ENCODE measurements at regions not wholly inside any gene's neighbourhood (a gene's known extent, or its start where the extent isn't known, plus 50 kb on each side); places are given as distances from the start of the nearest gene placed in this dataset.
A peak's percentile ranks its signal among the peaks of the same experiment; 100 is the strongest.
"Not testable (repeated sequence)": the region's sequence is repeated elsewhere in the genome, so short reads cannot be mapped to it uniquely, and the experiment has no call there.

GRCh38 chr7:67301667-67302066, 305.0 kb downstream of the TYW1 start:
- Histone ChIP-seq H3K36me3 (ENCODE audit: control insufficient read depth, low read depth, low read length) (peaks cover 10% of the 10 kb centered on the region), H3K9ac (ENCODE audit: low read length) (peak overlapping the region; percentile 62), H3K4me1 (ENCODE audit: control insufficient read depth, low read depth, low read length) (no peaks in the 10 kb centered on the region), H3K4me3 (ENCODE audit: low read length) (peak overlapping the region; percentile 96), H3K27me3 (ENCODE audit: control insufficient read depth, insufficient read depth, low read length) (no peaks in the 10 kb centered on the region), H3K27ac (ENCODE audit: low read length) (no peak overlapping the region), H3K9me3 (ENCODE audit: control insufficient read depth, low read depth, low read length) (no peaks in the 10 kb centered on the region)

GRCh38 chr7:67302113-67303039, 305.7 kb downstream of the TYW1 start:
- H3K9me3 ChIP-seq (ENCODE audit: control insufficient read depth, low read depth, low read length): no peaks in the 10 kb centered on the region
- H3K36me3 ChIP-seq (ENCODE audit: control insufficient read depth, low read depth, low read length): peaks cover 14% of the 10 kb centered on the region
- H3K27ac ChIP-seq (ENCODE audit: low read length): peak overlapping the region; percentile 80
- H3K27me3 ChIP-seq (ENCODE audit: control insufficient read depth, insufficient read depth, low read length): no peaks in the 10 kb centered on the region
- H3K9ac ChIP-seq (ENCODE audit: low read length): peak overlapping the region; percentile 86
- H3K4me3 ChIP-seq (ENCODE audit: low read length): peak overlapping the region; percentile 96
- H3K4me1 ChIP-seq (ENCODE audit: control insufficient read depth, low read depth, low read length): no peaks in the 10 kb centered on the region

GRCh38 chr7:67304846-67305245, 308.2 kb downstream of the TYW1 start:
- H3K27me3 ChIP-seq (ENCODE audit: control insufficient read depth, insufficient read depth, low read length); H3K27ac ChIP-seq (ENCODE audit: low read length); H3K4me3 ChIP-seq (ENCODE audit: low read length); H3K4me1 ChIP-seq (ENCODE audit: control insufficient read depth, low read depth, low read length); H3K9me3 ChIP-seq (ENCODE audit: control insufficient read depth, low read depth, low read length); H3K9ac ChIP-seq (ENCODE audit: low read length): not testable (repeated sequence)
- H3K36me3 ChIP-seq (ENCODE audit: control insufficient read depth, low read depth, low read length): peaks cover 37% of the 10 kb centered on the region

GRCh38 chr7:67306331-67306730, 309.7 kb downstream of the TYW1 start:
- H3K27ac ChIP-seq (ENCODE audit: low read length): no peak overlapping the region
- H3K27me3 ChIP-seq (ENCODE audit: control insufficient read depth, insufficient read depth, low read length): no peaks in the 10 kb centered on the region
- no peak overlapping the region for H3K4me3 ChIP-seq (ENCODE audit: low read length)
- no peaks in the 10 kb centered on the region for H3K4me1 ChIP-seq (ENCODE audit: control insufficient read depth, low read depth, low read length)
- no peak overlapping the region for H3K9ac ChIP-seq (ENCODE audit: low read length)
- H3K9me3 ChIP-seq (ENCODE audit: control insufficient read depth, low read depth, low read length): no peaks in the 10 kb centered on the region
- H3K36me3 ChIP-seq (ENCODE audit: control insufficient read depth, low read depth, low read length): peaks cover 50% of the 10 kb centered on the region

GRCh38 chr7:67309764-67310549, 313.3 kb downstream of the TYW1 start:
- Histone ChIP-seq H3K27me3 (ENCODE audit: control insufficient read depth, insufficient read depth, low read length) (no peaks in the 10 kb centered on the region), H3K9me3 (ENCODE audit: control insufficient read depth, low read depth, low read length) (no peaks in the 10 kb centered on the region), H3K4me3 (ENCODE audit: low read length) (no peak overlapping the region), H3K9ac (ENCODE audit: low read length) (no peak overlapping the region), H3K36me3 (ENCODE audit: control insufficient read depth, low read depth, low read length) (peaks cover 74% of the 10 kb centered on the region), H3K4me1 (ENCODE audit: control insufficient read depth, low read depth, low read length) (no peaks in the 10 kb centered on the region), H3K27ac (ENCODE audit: low read length) (no peak overlapping the region)

GRCh38 chr7:67311901-67312300, 315.3 kb downstream of the TYW1 start:
- H3K4me1 ChIP-seq (ENCODE audit: control insufficient read depth, low read depth, low read length): no peaks in the 10 kb centered on the region
- H3K36me3 ChIP-seq (ENCODE audit: control insufficient read depth, low read depth, low read length): peaks cover 63% of the 10 kb centered on the region
- no peaks in the 10 kb centered on the region for H3K27me3 ChIP-seq (ENCODE audit: control insufficient read depth, insufficient read depth, low read length)
- no peak overlapping the region for H3K9ac ChIP-seq (ENCODE audit: low read length)
- no peak overlapping the region for H3K27ac ChIP-seq (ENCODE audit: low read length)
- H3K9me3 ChIP-seq (ENCODE audit: control insufficient read depth, low read depth, low read length): no peaks in the 10 kb centered on the region
- H3K4me3 ChIP-seq (ENCODE audit: low read length): no peak overlapping the region

GRCh38 chr7:67313213-67313612, 316.6 kb downstream of the TYW1 start:
- Histone ChIP-seq H3K9me3 (ENCODE audit: control insufficient read depth, low read depth, low read length) (no peaks in the 10 kb centered on the region), H3K27ac (ENCODE audit: low read length) (no peak overlapping the region), H3K4me3 (ENCODE audit: low read length) (no peak overlapping the region), H3K27me3 (ENCODE audit: control insufficient read depth, insufficient read depth, low read length) (no peaks in the 10 kb centered on the region), H3K4me1 (ENCODE audit: control insufficient read depth, low read depth, low read length) (no peaks in the 10 kb centered on the region), H3K9ac (ENCODE audit: low read length) (no peak overlapping the region), H3K36me3 (ENCODE audit: control insufficient read depth, low read depth, low read length) (peaks cover 54% of the 10 kb centered on the region)

- H3K36me3 ChIP-seq (ENCODE audit: control insufficient read depth, low read depth, low read length): peaks cover 19% of the 10 kb centered on the region
- not testable (repeated sequence) for H3K4me3 ChIP-seq (ENCODE audit: low read length); H3K9me3 ChIP-seq (ENCODE audit: control insufficient read depth, low read depth, low read length); H3K9ac ChIP-seq (ENCODE audit: low read length); H3K4me1 ChIP-seq (ENCODE audit: control insufficient read depth, low read depth, low read length); H3K27me3 ChIP-seq (ENCODE audit: control insufficient read depth, insufficient read depth, low read length); H3K27ac ChIP-seq (ENCODE audit: low read length)
Measured at GRCh38 chr7:67316902-67317301, 320.3 kb downstream of the TYW1 start.

GRCh38 chr7:67328257-67328656, 331.6 kb downstream of the TYW1 start:
- not testable (repeated sequence) for H3K27ac ChIP-seq (ENCODE audit: low read length); H3K9me3 ChIP-seq (ENCODE audit: control insufficient read depth, low read depth, low read length); H3K4me3 ChIP-seq (ENCODE audit: low read length); H3K9ac ChIP-seq (ENCODE audit: low read length); H3K4me1 ChIP-seq (ENCODE audit: control insufficient read depth, low read depth, low read length); H3K36me3 ChIP-seq (ENCODE audit: control insufficient read depth, low read depth, low read length); H3K27me3 ChIP-seq (ENCODE audit: control insufficient read depth, insufficient read depth, low read length)

- H3K4me1 ChIP-seq (ENCODE audit: control insufficient read depth, low read depth, low read length); H3K9ac ChIP-seq (ENCODE audit: low read length); H3K4me3 ChIP-seq (ENCODE audit: low read length); H3K9me3 ChIP-seq (ENCODE audit: control insufficient read depth, low read depth, low read length); H3K27ac ChIP-seq (ENCODE audit: low read length); H3K36me3 ChIP-seq (ENCODE audit: control insufficient read depth, low read depth, low read length); H3K27me3 ChIP-seq (ENCODE audit: control insufficient read depth, insufficient read depth, low read length): not testable (repeated sequence)
Measured at GRCh38 chr7:67335165-67335564, 338.5 kb downstream of the TYW1 start.

- not testable (repeated sequence) for H3K27ac ChIP-seq (ENCODE audit: low read length); H3K4me3 ChIP-seq (ENCODE audit: low read length); H3K9me3 ChIP-seq (ENCODE audit: control insufficient read depth, low read depth, low read length)
Measured at GRCh38 chr7:67335663-67336062, 339.0 kb downstream of the TYW1 start.

More at GRCh38 chr7:67335663-67336062, 339.0 kb downstream of the TYW1 start:
- H3K36me3 ChIP-seq (ENCODE audit: control insufficient read depth, low read depth, low read length); H3K9ac ChIP-seq (ENCODE audit: low read length); H3K4me1 ChIP-seq (ENCODE audit: control insufficient read depth, low read depth, low read length); H3K27me3 ChIP-seq (ENCODE audit: control insufficient read depth, insufficient read depth, low read length): not testable (repeated sequence)
